ENCODE measurements at regions not wholly inside any gene's neighbourhood (a gene's known extent, or its start where the extent isn't known, plus 50 kb on each side); places are given as distances from the start of the nearest gene placed in this dataset.

DNA sequence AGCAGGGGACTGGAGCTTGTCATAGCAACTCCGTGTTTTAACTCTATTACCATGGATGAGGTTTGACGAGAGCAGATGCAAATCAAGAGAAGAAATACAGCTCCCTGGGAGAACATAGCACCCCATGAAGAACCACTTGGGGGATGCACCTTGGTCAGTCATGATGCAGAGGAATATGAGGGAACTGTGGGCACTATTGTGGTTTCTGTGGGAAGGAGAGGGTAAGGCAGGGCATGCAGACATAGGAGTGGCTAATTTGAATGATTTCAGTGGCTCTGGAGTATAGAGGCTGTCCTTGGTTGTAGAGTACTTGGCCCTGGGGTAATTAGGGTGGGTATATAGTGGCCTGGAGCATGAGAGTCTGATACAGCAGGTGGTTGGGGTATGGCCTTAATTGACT, 131.9 kb downstream of the EDEM1 start:
- Histone ChIP-seq H3K27me3 (ENCODE audit: control insufficient read depth, insufficient read depth, low read length) (no peaks in the 10 kb centered on the region), H3K4me3 (ENCODE audit: low read length) (no peak overlapping the region), H3K36me3 (ENCODE audit: control insufficient read depth, insufficient read depth, low read length) (no peaks in the 10 kb centered on the region), H3K4me1 (ENCODE audit: control insufficient read depth, insufficient read depth, low read length) (no peaks in the 10 kb centered on the region), H3K9me3 (ENCODE audit: control insufficient read depth, insufficient read depth, low read length) (no peaks in the 10 kb centered on the region), H3K27ac (ENCODE audit: low read length) (no peak overlapping the region)
- Mint-ChIP-seq H3K36me3 (no peaks in the 10 kb centered on the region), H3K4me3 (no peak overlapping the region), H3K27ac (no peak overlapping the region), H3K27me3 (ENCODE audit: low read depth in 2 of 2) (peaks cover 0 to 6% of the 10 kb centered on the region in 2 donors), H3K9me3 (no peaks in the 10 kb centered on the region), H3K4me1 (peaks cover 5 to 13% of the 10 kb centered on the region in 2 donors)
- TF ChIP-seq, protein P1, sequence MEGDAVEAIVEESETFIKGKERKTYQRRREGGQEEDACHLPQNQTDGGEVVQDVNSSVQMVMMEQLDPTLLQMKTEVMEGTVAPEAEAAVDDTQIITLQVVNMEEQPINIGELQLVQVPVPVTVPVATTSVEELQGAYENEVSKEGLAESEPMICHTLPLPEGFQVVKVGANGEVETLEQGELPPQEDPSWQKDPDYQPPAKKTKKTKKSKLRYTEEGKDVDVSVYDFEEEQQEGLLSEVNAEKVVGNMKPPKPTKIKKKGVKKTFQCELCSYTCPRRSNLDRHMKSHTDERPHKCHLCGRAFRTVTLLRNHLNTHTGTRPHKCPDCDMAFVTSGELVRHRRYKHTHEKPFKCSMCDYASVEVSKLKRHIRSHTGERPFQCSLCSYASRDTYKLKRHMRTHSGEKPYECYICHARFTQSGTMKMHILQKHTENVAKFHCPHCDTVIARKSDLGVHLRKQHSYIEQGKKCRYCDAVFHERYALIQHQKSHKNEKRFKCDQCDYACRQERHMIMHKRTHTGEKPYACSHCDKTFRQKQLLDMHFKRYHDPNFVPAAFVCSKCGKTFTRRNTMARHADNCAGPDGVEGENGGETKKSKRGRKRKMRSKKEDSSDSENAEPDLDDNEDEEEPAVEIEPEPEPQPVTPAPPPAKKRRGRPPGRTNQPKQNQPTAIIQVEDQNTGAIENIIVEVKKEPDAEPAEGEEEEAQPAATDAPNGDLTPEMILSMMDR (IDR thresholded peaks at IDR 0.05) = no peak
- DNase-seq (no peak), ATAC-seq (no peak)
- intact Hi-C loops (cut with micrococcal nuclease) = no loop called here
- 63% methylated on average over 2 of the region's 2 CpGs for WGBS (ENCODE audit: insufficient coverage)

DNA sequence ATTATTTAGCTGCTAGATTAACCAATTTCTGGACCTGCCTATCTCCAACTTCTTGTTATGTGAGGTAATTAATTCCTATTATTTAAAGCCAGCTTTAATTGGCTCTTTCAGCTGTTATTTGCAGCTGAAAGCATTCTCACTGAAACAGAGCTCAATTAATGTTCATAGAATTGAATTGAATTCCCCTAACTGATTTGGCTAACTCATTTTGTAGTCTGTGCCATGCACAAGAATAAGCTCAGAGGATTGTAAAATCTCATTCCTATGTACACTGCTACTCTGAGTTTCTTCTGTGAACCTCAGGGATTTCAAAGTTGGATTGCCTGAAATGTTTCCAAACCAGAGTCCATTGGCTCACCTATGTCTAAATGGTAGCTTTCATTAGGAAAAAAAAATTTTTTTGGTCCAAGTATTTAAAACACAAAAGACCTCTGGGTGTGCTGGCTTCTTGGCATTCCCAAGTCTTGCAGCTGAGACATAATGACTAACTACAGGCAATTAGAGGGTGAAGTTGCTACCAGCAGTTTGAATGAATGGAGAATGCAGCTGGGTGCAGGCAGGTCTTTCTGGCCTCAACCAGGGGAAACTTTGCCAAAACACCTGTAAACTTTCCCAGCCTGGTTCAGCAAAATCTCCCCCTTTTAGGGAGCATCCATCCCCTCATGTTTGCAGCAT, 134.3 kb downstream of the EDEM1 start:
- Mint-ChIP-seq H3K36me3 (no peaks in the 10 kb centered on the region), H3K27me3 (ENCODE audit: low read depth in 2 of 2) (peaks cover 0 to 8% of the 10 kb centered on the region in 2 donors), H3K4me1 (peaks cover 5 to 13% of the 10 kb centered on the region in 2 donors), H3K9me3 (no peaks in the 10 kb centered on the region), H3K4me3 (no peak overlapping the region), H3K27ac (no peak overlapping the region)
- Histone ChIP-seq H3K4me1 (ENCODE audit: control insufficient read depth, insufficient read depth, low read length) (no peaks in the 10 kb centered on the region), H3K36me3 (ENCODE audit: control insufficient read depth, insufficient read depth, low read length) (no peaks in the 10 kb centered on the region), H3K27me3 (ENCODE audit: control insufficient read depth, insufficient read depth, low read length) (no peaks in the 10 kb centered on the region), H3K9me3 (ENCODE audit: control insufficient read depth, insufficient read depth, low read length) (no peaks in the 10 kb centered on the region), H3K4me3 (ENCODE audit: low read length) (no peak overlapping the region), H3K27ac (ENCODE audit: low read length) (no peak overlapping the region)
- TF ChIP-seq, protein P1 (IDR thresholded peaks at IDR 0.05) = no peak
- ATAC-seq (no peak), DNase-seq (no peak)
- intact Hi-C loops (cut with micrococcal nuclease) = no loop called here

GRCh38 chr3:5324780-5325179, 137.3 kb downstream of the EDEM1 start:
- H3K36me3 ChIP-seq (ENCODE audit: control insufficient read depth, insufficient read depth, low read length) = no peaks in the 10 kb centered on the region
- H3K9me3 ChIP-seq (ENCODE audit: control insufficient read depth, insufficient read depth, low read length) = no peaks in the 10 kb centered on the region
- TF ChIP-seq, protein P1 (IDR thresholded peaks at IDR 0.05) = no peak
- Mint-ChIP-seq H3K27me3 (ENCODE audit: low read depth in 2 of 2) (peaks cover 0 to 5% of the 10 kb centered on the region in 2 donors), H3K9me3 (no peaks in the 10 kb centered on the region), H3K4me1 (no peaks in the 10 kb centered on the region), H3K4me3 (no peak overlapping the region), H3K36me3 (no peaks in the 10 kb centered on the region), H3K27ac (no peak overlapping the region)
- DNase-seq (no peak), ATAC-seq (no peak)
- H3K4me1 ChIP-seq (ENCODE audit: control insufficient read depth, insufficient read depth, low read length) = no peaks in the 10 kb centered on the region
- H3K27ac ChIP-seq (ENCODE audit: low read length) = no peak overlapping the region
- H3K27me3 ChIP-seq (ENCODE audit: control insufficient read depth, insufficient read depth, low read length) = no peaks in the 10 kb centered on the region
- intact Hi-C loops (cut with micrococcal nuclease) = no loop called here
- 65% methylated on average over 4 of the region's 4 CpGs for whole genome bisulfite sequencing (ENCODE audit: insufficient coverage)
- H3K4me3 ChIP-seq (ENCODE audit: low read length) = no peak overlapping the region

Data from natural killer cell (primary cell).